Spleen (tissue), 11 donors: ENCODE measurements at regions not wholly inside any gene's neighbourhood (a gene's known extent, or its start where the extent isn't known, plus 50 kb on each side); places are given as distances from the start of the nearest gene placed in this dataset.

Experiments
- DNase-seq: peaks from one replicate; pipeline ENCODE4 v3.0.0-alpha.2; 2020
- H3K27ac ChIP-seq, 8 donors: fragments of 200-600 bp; sonication (generic) in 7 of 8; 1 replicate in 4 of 8; 2 replicates in 4 of 8; pipeline versions ENCODE4 v1.5.0 to v1.8.0; 2016 to 2021; ENCODE audit warnings: inconsistent platforms in 4 of 8, mild to moderate bottlenecking in 4 of 8, moderate library complexity in 1 of 8
- H3K27me3 ChIP-seq, 7 donors: fragments of 200-600 bp; sonication (generic) in 6 of 7; replicated peaks in 1 of 7; 1 replicate in 4 of 7; 2 replicates in 3 of 7; pipeline versions ENCODE4 v1.5.0 to v1.8.0; 2016 to 2021; ENCODE audit warnings: inconsistent platforms in 3 of 7, mild to moderate bottlenecking in 1 of 7
- H3K36me3 ChIP-seq, 6 donors: fragments of 200-600 bp; sonication (generic) in 5 of 6; 1 replicate in 4 of 6; 2 replicates in 2 of 6; pipeline versions ENCODE4 v1.5.0 to v1.8.0; 2016 to 2021; ENCODE audit warnings: inconsistent platforms in 2 of 6
- H3K4me1 ChIP-seq, 6 donors: fragments of 200-600 bp; sonication (generic) in 5 of 6; 1 replicate in 3 of 6; 2 replicates in 3 of 6; pipeline versions ENCODE4 v1.5.0 to v1.8.0; 2016 to 2021; ENCODE audit warnings: inconsistent platforms in 3 of 6
- H3K4me3 ChIP-seq, 8 donors: fragments of 200-600 bp; sonication (generic) in 7 of 8; 1 replicate in 4 of 8; 2 replicates in 4 of 8; pipeline versions ENCODE4 v1.5.0 to v1.8.0; 2016 to 2021; ENCODE audit warnings: inconsistent platforms in 4 of 8, mild to moderate bottlenecking in 4 of 8, moderate library complexity in 2 of 8
- H3K9me3 ChIP-seq, 8 donors: fragments of 200-600 bp; sonication (generic) in 7 of 8; 1 replicate in 4 of 8; 2 replicates in 4 of 8; pipeline versions ENCODE4 v1.5.0 to v1.8.0; 2016 to 2021; ENCODE audit warnings: inconsistent platforms in 4 of 8
- CTCF ChIP-seq, 11 experiments: fragments of 200-600 bp in 7 of 11; fragments of 450-650 bp in 4 of 11; sonication (generic) in 4 of 11; IDR thresholded peaks in 8 of 11; conservative IDR thresholded peaks in 3 of 11; 1 replicate in 7 of 11; 2 replicates in 4 of 11; pipeline versions ENCODE4 v1.4.0 to v1.8.0; 2016 to 2021; ENCODE audit warnings: antibody characterized with exemption in 11 of 11, inconsistent platforms in 4 of 11, mild to moderate bottlenecking in 1 of 11
- POLR2A ChIP-seq, 3 donors: fragments of 450-650 bp; IDR thresholded peaks; one replicate each; pipeline ENCODE4 v1.5.1; 2017; ENCODE audit warnings: antibody characterized with exemption in 3 of 3, mild to moderate bottlenecking in 1 of 3
- POLR2AphosphoS5 ChIP-seq, 3 donors: sonication (generic); formaldehyde crosslinking; IDR thresholded peaks; one replicate each; pipeline ENCODE4 v1.5.1; 2017; ENCODE audit warnings: antibody characterized with exemption in 3 of 3
- WGBS, 5 donors: extraction: QIAGEN DNeasy Blood & Tissue Kit in 3 of 5; methylation state at CpG; one replicate each; pipeline versions ENCODE4 v1.1.5 to v1.1.7; 2013 to 2018; 5-methylcytosine and 5-hydroxymethylcytosine counted together
- intact Hi-C: fragments of 100-400 bp; cut with DNase I; formaldehyde crosslinking; loops from one replicate; pipeline ENCODE4 v1.15.0; 2023; ENCODE audit warnings: low total_unique reads
- donor health status: healthy with polysubstance abuse.
- donor health status: DM: no; HTN: no; CAD: no; lungs with moderate emphysema.
- donor health status: DM: no; HTN: no; CAD: no.
- donor health status: Bipolar disorder and iron deficiency.
- donor health status: healthy.
- donor health status: DM: no; HTN: no; CAD: no.
- donor health status: DM: yes; HTN: yes; CAD: no.

GRCh38 chr6:33905071-33905609 lies 101.3 kb upstream of the MLN start:
- H3K4me3 ChIP-seq: peak overlapping the region in 2 of 8 donors; percentile 10 to 32
- H3K9me3 ChIP-seq: no peaks in the 10 kb centered on the region
- DNase-seq: peak; percentile 78
- H3K27me3 ChIP-seq: no peaks in the 10 kb centered on the region
- WGBS, 5 donors: 24 to 58% (median 30%) methylated on average over 8 of the region's 8 CpGs
- peaks cover 13 to 64% (median 33%) of the 10 kb centered on the region in 6 donors for H3K4me1 ChIP-seq
- peak overlapping the region in 6 of 8 donors; percentile 38 to 78 (median 63) for H3K27ac ChIP-seq
- intact Hi-C loops: no loop called here
- peak in 1 of 3 donors; percentile 74 for TF ChIP-seq POLR2AphosphoS5 (IDR thresholded peaks at IDR 0.05)
- TF ChIP-seq POLR2A (IDR thresholded peaks at IDR 0.05): no peak
- H3K36me3 ChIP-seq: no peaks in the 10 kb centered on the region

- Histone ChIP-seq H3K4me3 (peak overlapping the region in 2 of 8 donors; percentile 10 to 32), H3K27ac (peak overlapping the region in 6 of 8 donors; percentile 38 to 78 (median 63)), H3K27me3 (no peaks in the 10 kb centered on the region), H3K9me3 (no peaks in the 10 kb centered on the region), H3K36me3 (no peaks in the 10 kb centered on the region), H3K4me1 (peaks cover 13 to 64% (median 33%) of the 10 kb centered on the region in 6 donors)
- no peak for TF ChIP-seq POLR2A (IDR thresholded peaks at IDR 0.05)
- no peak for TF ChIP-seq CTCF (IDR thresholded peaks at IDR 0.05 in 8 of 11, conservative IDR thresholded peaks at IDR 0.05 in 3 of 11)
- TF ChIP-seq POLR2AphosphoS5 (IDR thresholded peaks at IDR 0.05): no peak
- intact Hi-C loops: no loop called here
- 34 to 64% (median 48%) methylated on average over 2 of the region's 2 CpGs for WGBS, 5 donors
- no peak for DNase-seq
Observed at GRCh38 chr6:33904747-33905065, 100.9 kb upstream of the MLN start.

DNA sequence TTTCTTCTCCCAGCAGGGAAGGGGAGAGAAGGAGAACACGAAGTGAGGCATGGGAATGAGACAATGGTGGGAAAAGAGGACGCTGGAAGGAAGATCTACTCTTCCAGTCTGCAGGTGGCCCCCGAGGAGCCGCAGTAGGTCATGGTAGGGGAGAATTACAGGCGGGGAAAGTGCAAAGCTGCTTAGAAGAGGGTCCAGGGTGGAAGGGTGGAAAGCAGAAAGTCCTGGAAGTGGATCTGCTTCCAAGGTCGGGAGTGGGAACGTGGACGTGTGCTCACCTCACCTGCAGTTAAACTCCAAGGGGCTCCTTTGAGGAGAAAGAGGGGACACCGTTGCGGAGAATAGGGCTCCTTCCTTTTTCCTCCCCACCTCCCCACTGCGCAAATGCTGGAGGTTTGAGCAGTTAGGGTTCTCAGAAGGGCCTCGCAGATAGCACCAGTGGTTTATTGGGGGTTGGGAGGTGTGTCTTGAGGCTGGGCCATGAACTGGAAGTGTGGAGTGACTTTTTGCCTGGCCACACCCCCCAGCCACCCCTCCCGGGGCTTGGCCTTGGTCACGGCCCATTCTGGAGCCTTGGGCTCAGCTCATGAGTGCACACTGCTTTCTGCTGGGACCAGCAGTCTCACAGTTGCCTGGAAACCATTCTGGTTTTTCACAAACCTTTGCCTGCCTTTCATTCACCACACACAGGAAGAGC lies 100.4 kb upstream of the MLN start:
- WGBS, 5 donors: 32 to 57% (median 36%) methylated on average over 12 to 14 of the region's 14 CpGs
- H3K4me1 ChIP-seq: peaks cover 13 to 64% (median 33%) of the 10 kb centered on the region in 6 donors
- peak overlapping the region in 1 of 8 donors; percentile 32 for H3K4me3 ChIP-seq
- no peaks in the 10 kb centered on the region for H3K36me3 ChIP-seq
- TF ChIP-seq POLR2AphosphoS5 (IDR thresholded peaks at IDR 0.05) (peak in 2 of 3 donors; percentile 37 to 45), POLR2A (IDR thresholded peaks at IDR 0.05) (no peak), CTCF (IDR thresholded peaks at IDR 0.05 in 8 of 11, conservative IDR thresholded peaks at IDR 0.05 in 3 of 11) (no peak)
- intact Hi-C loops: no loop called here
- peak; percentile 89 for DNase-seq
- H3K9me3 ChIP-seq: no peaks in the 10 kb centered on the region
- H3K27ac ChIP-seq: peak overlapping the region in 7 of 8 donors; percentile 41 to 78 (median 57)
- H3K27me3 ChIP-seq: no peaks in the 10 kb centered on the region

DNA sequence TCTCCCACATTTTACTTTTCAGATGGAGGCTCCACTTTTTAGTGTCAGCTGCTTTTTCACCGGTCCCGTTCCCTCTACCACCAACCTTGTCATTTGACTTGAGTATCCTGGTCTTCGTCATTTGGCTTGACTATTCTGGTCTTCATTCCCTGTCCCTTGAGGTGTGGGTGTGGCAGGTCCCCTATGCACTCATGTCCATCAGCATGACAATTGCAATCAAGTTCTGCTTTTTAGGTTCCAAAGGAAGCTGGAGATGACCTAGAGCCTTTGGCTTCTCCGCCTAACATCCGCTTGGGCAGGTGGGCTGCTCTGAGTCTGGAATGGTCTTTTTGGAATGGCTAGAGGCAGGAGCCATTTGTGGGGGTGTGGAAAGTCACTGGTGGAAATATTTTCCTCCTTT lies 99.8 kb upstream of the MLN start:
- H3K27ac ChIP-seq: peak overlapping the region in 7 of 8 donors; percentile 41 to 78 (median 57)
- 91 to 99% (median 93%) methylated on average over 5 of the region's 5 CpGs for WGBS, 5 donors
- TF ChIP-seq POLR2A (IDR thresholded peaks at IDR 0.05) (no peak), CTCF (IDR thresholded peaks at IDR 0.05 in 8 of 11, conservative IDR thresholded peaks at IDR 0.05 in 3 of 11) (no peak)
- no peaks in the 10 kb centered on the region for H3K36me3 ChIP-seq
- no peaks in the 10 kb centered on the region for H3K9me3 ChIP-seq
- intact Hi-C loops: no loop called here
- no peak for DNase-seq
- no peaks in the 10 kb centered on the region for H3K27me3 ChIP-seq
- H3K4me3 ChIP-seq: no peak overlapping the region
- H3K4me1 ChIP-seq: peaks cover 13 to 63% (median 33%) of the 10 kb centered on the region in 6 donors
